Endothelial cell of umbilical vein (primary cell): ENCODE measurements at regions not wholly inside any gene's neighbourhood (a gene's known extent, or its start where the extent isn't known, plus 50 kb on each side); places are given as distances from the start of the nearest gene placed in this dataset.

ENCODE experiments used
- BruUV-seq: library from RNA; stranded (reverse); fragments of 400-500 nt; replicated peaks from 2 replicates; lab custom pipeline; 2021; lab: Mats Ljungman, UMichigan
- CTCF ChIA-PET: fragments of 300-600, 350-600 bp; sonication (Branson Sonifier 250); formaldehyde crosslinking; loops from one replicate; lab custom pipeline; 2021; ENCODE audit warnings: antibody characterized with exemption, inconsistent platforms; lab: Charles Lee
- POLR2A ChIA-PET: fragments of 300-600, 350-600 bp; sonication (Branson Sonifier 250); formaldehyde crosslinking; loops from one replicate; lab custom pipeline; 2021; ENCODE audit warnings: antibody characterized with exemption, inconsistent platforms; lab: Charles Lee
- DNase-seq: peaks from one replicate; pipeline ENCODE4 v3.0.0-alpha.2; 2011; ENCODE audit warnings: low read depth, low spot score
- FAIRE-seq: peaks from 2 replicates; lab custom pipeline; 2011; peaks lifted over from hg19 to GRCh38; lab: Jason Lieb, UNC
- H2AFZ ChIP-seq: 2 replicates; pipeline ENCODE4 v1.6.0; 2012; ENCODE audit warnings: low read depth, low read length, control low read depth, inconsistent platforms
- H3K27ac ChIP-seq: 2 replicates; pipeline ENCODE4 v1.5.1; 2011; ENCODE audit warnings: low read depth, mild to moderate bottlenecking, control low read depth, low read length, moderate library complexity; ENCODE audit not compliant: insufficient read depth
- H3K27me3 ChIP-seq, 2 experiments: 2 replicates each; pipeline versions ENCODE4 v1.6.0 to v1.6.1; 2011; ENCODE audit warnings: low read length in 2 of 2, mixed read lengths in 1 of 2; ENCODE audit not compliant: control insufficient read depth in 2 of 2, insufficient read depth in 2 of 2
- H3K36me3 ChIP-seq, 2 experiments: 2 replicates in 1 of 2; 3 replicates in 1 of 2; pipeline ENCODE4 v1.5.1; 2011; ENCODE audit warnings: low read length in 2 of 2, mild to moderate bottlenecking in 1 of 2, moderate library complexity in 1 of 2; ENCODE audit not compliant: control insufficient read depth in 2 of 2, insufficient read depth in 2 of 2; ENCODE audit errors: extremely low read depth in 1 of 2
- H3K4me1 ChIP-seq: 3 replicates; pipeline ENCODE4 v1.5.1; 2011; ENCODE audit warnings: mild to moderate bottlenecking, low read length; ENCODE audit not compliant: control insufficient read depth, insufficient read depth; ENCODE audit errors: extremely low read depth
- H3K4me2 ChIP-seq: 2 replicates; pipeline ENCODE4 v1.6.1; 2011; ENCODE audit warnings: low read length, control low read depth, mixed read lengths; ENCODE audit not compliant: insufficient read depth
- H3K4me3 ChIP-seq, 3 experiments: fragments of 200-600 bp in 1 of 3; sonication (generic), shearing (Covaris generic) in 1 of 3; replicated peaks in 1 of 3; 2 replicates each; pipeline ENCODE4 v1.5.1; 2011 to 2016; ENCODE audit warnings: control low read depth in 3 of 3, low read length in 3 of 3, mild to moderate bottlenecking in 2 of 3, inconsistent platforms in 1 of 3, low read depth in 1 of 3, moderate library complexity in 1 of 3; ENCODE audit not compliant: insufficient read depth in 1 of 3
- H3K79me2 ChIP-seq: 2 replicates; pipeline ENCODE4 v1.6.0; 2012; ENCODE audit warnings: low read length, inconsistent platforms; ENCODE audit not compliant: control insufficient read depth, insufficient read depth
- H3K9ac ChIP-seq: replicated peaks from 2 replicates; pipeline ENCODE3; 2011; ENCODE audit warnings: low read length, control low read depth; ENCODE audit not compliant: insufficient read depth; ENCODE audit errors: extremely low read depth
- H3K9me1 ChIP-seq: replicated peaks from 3 replicates; pipeline ENCODE4 v1.6.0; 2011; ENCODE audit warnings: mild to moderate bottlenecking, low read length; ENCODE audit not compliant: control insufficient read depth, insufficient read depth; ENCODE audit errors: extremely low read depth
- H3K9me3 ChIP-seq: replicated peaks from 2 replicates; pipeline ENCODE4 v1.5.1; 2012; ENCODE audit warnings: low read length, inconsistent platforms; ENCODE audit not compliant: control insufficient read depth, insufficient read depth
- H4K20me1 ChIP-seq: replicated peaks from 2 replicates; pipeline ENCODE3; 2011; ENCODE audit warnings: mild to moderate bottlenecking, low read length; ENCODE audit not compliant: control insufficient read depth, insufficient read depth; ENCODE audit errors: extremely low read depth
- EZH2 ChIP-seq: IDR thresholded peaks from 2 replicates; pipeline ENCODE4 v1.6.1; 2012; ENCODE audit warnings: borderline replicate concordance, low read depth, mild to moderate bottlenecking, moderate library complexity, low read length, inconsistent platforms; ENCODE audit not compliant: severe bottlenecking
- FOS ChIP-seq: IDR thresholded peaks from 2 replicates; pipeline ENCODE4 v1.6.1; 2011; ENCODE audit warnings: mild to moderate bottlenecking, low read length, moderate library complexity, borderline replicate concordance; ENCODE audit not compliant: insufficient read depth
- GATA2 ChIP-seq: IDR thresholded peaks from 2 replicates; pipeline ENCODE4 v1.7.0; 2011; ENCODE audit warnings: low read depth, mild to moderate bottlenecking, moderate library complexity, mixed read lengths, low read length; ENCODE audit not compliant: insufficient read length, insufficient read depth
- JUN ChIP-seq: IDR thresholded peaks from 2 replicates; pipeline ENCODE4 v1.6.1; 2011; ENCODE audit warnings: borderline replicate concordance, low read depth; ENCODE audit not compliant: insufficient read length, insufficient read depth
- MYC ChIP-seq: IDR thresholded peaks from one replicate; pipeline ENCODE4 v1.6.1; 2011; ENCODE audit warnings: mild to moderate bottlenecking, low read depth, low read length
- POLR2A ChIP-seq: IDR thresholded peaks from 2 replicates; pipeline ENCODE4 v1.6.1; 2012; ENCODE audit warnings: low read depth, mild to moderate bottlenecking, control low read depth, low read length
- POLR2AphosphoS5 ChIP-seq: IDR thresholded peaks from 2 replicates; pipeline ENCODE4 v1.6.1; 2012; ENCODE audit warnings: low read depth, mild to moderate bottlenecking, control low read depth, low read length, moderate library complexity; ENCODE audit not compliant: insufficient read depth
- dilution Hi-C: fragments of 300-500 bp; cut with MboI; formaldehyde crosslinking; loops from one replicate; pipeline ENCODE4 v1.15.0; 2019; ENCODE audit warnings: low sequenced_read_pairs; ENCODE audit not compliant: extremely low pct_ligation_motif_present
- intact Hi-C: fragments of 100-400 bp; cut with micrococcal nuclease; formaldehyde crosslinking; loops from one replicate; pipeline ENCODE4 v1.10.0; 2022
- TF ChIP-seq, protein P1 (sequence below), 2 donors: IDR thresholded peaks; 1 replicate in 1 of 2; 2 replicates in 1 of 2; pipeline ENCODE4 v1.5.1; 2011; ENCODE audit warnings: low read length in 2 of 2, mild to moderate bottlenecking in 2 of 2, moderate library complexity in 2 of 2, control low read depth in 1 of 2, inconsistent platforms in 1 of 2, low read depth in 1 of 2; ENCODE audit not compliant: insufficient read depth in 1 of 2; ENCODE audit errors: extremely low read depth in 1 of 2
- TF ChIP-seq, protein P2 (sequence below): IDR thresholded peaks from 2 replicates; pipeline ENCODE4 v1.6.1; 2011; ENCODE audit not compliant: insufficient read depth, insufficient read length

DNA sequence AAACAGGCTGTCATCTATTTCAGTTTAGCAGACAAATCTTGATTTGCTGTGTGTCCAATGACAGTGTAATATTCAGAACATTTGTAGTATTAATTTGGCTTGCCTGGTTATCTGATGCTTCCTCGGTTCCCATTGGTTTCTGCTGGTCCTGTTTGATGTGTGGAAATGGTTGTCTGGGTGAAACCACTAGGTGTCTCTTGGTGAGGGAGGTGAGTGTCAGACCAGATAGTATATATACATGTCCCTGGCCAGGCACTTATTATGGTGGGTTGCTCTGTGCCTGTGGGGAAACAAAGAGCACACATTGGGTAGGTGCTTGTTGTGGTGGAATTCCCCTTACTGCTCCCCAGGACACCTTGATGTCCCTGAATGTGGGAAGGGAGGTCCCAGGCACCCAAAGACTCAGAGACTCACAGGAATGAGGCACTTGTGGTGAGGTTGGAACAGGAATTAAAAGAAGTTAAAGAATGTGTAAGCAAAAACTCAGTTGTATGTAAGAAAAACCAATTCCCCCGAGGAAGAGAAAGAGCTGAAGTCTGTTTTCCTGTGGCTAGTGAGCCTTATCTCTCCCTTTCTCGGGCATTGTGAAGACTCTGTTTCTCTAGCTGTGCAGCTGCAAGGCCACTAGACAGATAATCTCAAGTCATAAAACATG lies 1519.1 kb downstream of the BRINP3 start:
- H3K9ac ChIP-seq, result no peak overlapping the region
- no peak overlapping the region for H3K27ac ChIP-seq
- ChIA-PET POLR2A (no interaction called here), CTCF (no interaction called here)
- no TSS peak for BruUV-seq
- intact Hi-C loops (no loop called here), dilution Hi-C loops (no loop called here)
- TF ChIP-seq GATA2 (no peak), FOS (no peak), JUN (no peak), POLR2AphosphoS5 (no peak), EZH2 (no peak), POLR2A (no peak), MYC (no peak)
- TF ChIP-seq, protein P1, sequence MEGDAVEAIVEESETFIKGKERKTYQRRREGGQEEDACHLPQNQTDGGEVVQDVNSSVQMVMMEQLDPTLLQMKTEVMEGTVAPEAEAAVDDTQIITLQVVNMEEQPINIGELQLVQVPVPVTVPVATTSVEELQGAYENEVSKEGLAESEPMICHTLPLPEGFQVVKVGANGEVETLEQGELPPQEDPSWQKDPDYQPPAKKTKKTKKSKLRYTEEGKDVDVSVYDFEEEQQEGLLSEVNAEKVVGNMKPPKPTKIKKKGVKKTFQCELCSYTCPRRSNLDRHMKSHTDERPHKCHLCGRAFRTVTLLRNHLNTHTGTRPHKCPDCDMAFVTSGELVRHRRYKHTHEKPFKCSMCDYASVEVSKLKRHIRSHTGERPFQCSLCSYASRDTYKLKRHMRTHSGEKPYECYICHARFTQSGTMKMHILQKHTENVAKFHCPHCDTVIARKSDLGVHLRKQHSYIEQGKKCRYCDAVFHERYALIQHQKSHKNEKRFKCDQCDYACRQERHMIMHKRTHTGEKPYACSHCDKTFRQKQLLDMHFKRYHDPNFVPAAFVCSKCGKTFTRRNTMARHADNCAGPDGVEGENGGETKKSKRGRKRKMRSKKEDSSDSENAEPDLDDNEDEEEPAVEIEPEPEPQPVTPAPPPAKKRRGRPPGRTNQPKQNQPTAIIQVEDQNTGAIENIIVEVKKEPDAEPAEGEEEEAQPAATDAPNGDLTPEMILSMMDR (IDR thresholded peaks at IDR 0.05; ENCODE audit: extremely low read depth in 1 of 2, insufficient read depth in 1 of 2, low read depth in 1 of 2, low read length in 2 of 2), result no peak
- TF ChIP-seq, protein P2, sequence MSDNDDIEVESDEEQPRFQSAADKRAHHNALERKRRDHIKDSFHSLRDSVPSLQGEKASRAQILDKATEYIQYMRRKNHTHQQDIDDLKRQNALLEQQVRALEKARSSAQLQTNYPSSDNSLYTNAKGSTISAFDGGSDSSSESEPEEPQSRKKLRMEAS, result no peak
- no peaks in the 10 kb centered on the region for H3K27me3 ChIP-seq
- H3K36me3 ChIP-seq, result no peaks in the 10 kb centered on the region
- no peak overlapping the region for H3K4me2 ChIP-seq
- H2AFZ ChIP-seq, result no peak overlapping the region
- H3K79me2 ChIP-seq, result no peaks in the 10 kb centered on the region
- no peaks in the 10 kb centered on the region for H3K9me1 ChIP-seq
- no peaks in the 10 kb centered on the region for H4K20me1 ChIP-seq
- FAIRE-seq (peak; percentile 15), DNase-seq (no peak)
- no peaks in the 10 kb centered on the region for H3K9me3 ChIP-seq
- no peaks in the 10 kb centered on the region for H3K4me1 ChIP-seq
- H3K4me3 ChIP-seq, result no peak overlapping the region
